ENCODE measurements at regions not wholly inside any gene's neighbourhood (a gene's known extent, or its start where the extent isn't known, plus 50 kb on each side); places are given as distances from the start of the nearest gene placed in this dataset.

- Histone ChIP-seq H3K27ac (ENCODE audit: low read depth, low read length) (no peak overlapping the region), H3K9me3 (ENCODE audit: control insufficient read depth, low read length) (no peaks in the 10 kb centered on the region), H3K36me3 (ENCODE audit: control insufficient read depth, insufficient read depth, low read length) (no peaks in the 10 kb centered on the region), H3K4me3 (ENCODE audit: low read length) (no peak overlapping the region), H3K9ac (ENCODE audit: extremely low read depth, low read length, poor library complexity, severe bottlenecking) (no peak overlapping the region), H3K4me1 (ENCODE audit: control insufficient read depth, insufficient read depth, low read length) (no peaks in the 10 kb centered on the region), H3K27me3 (ENCODE audit: control insufficient read depth, insufficient read depth, low read length, poor library complexity, severe bottlenecking) (no peaks in the 10 kb centered on the region)
- no peaks in the 10 kb centered on the region for H3K36me3 Mint-ChIP-seq (ENCODE audit: low read depth)
- H3K27me3 Mint-ChIP-seq (ENCODE audit: insufficient read depth) = peaks cover 9% of the 10 kb centered on the region
- no peak for TF ChIP-seq CTCF (conservative IDR thresholded peaks at IDR 0.05)
- H3K27ac Mint-ChIP-seq = no peak overlapping the region
- H3K4me1 Mint-ChIP-seq = peaks cover 27% of the 10 kb centered on the region
- WGBS, 2 experiments (ENCODE audit: insufficient coverage in 1 of 2, insufficient read length in 1 of 2) = 88 to 94% methylated on average over 3 to 4 of the region's 4 CpGs
- DNase-seq = no peak
- no peaks in the 10 kb centered on the region for H3K9me3 Mint-ChIP-seq
- H3K4me3 Mint-ChIP-seq = no peak overlapping the region
Observed at GRCh38 chr14:61129168-61129745, 148.2 kb downstream of the SLC38A6 start.

GRCh38 chr14:61128382-61129167, 147.5 kb downstream of the SLC38A6 start:
- 85 to 96% methylated on average over 4 to 6 of the region's 6 CpGs for WGBS, 2 experiments (ENCODE audit: insufficient coverage in 1 of 2, insufficient read length in 1 of 2)
- no peak overlapping the region for H3K27ac Mint-ChIP-seq
- H3K4me3 ChIP-seq (ENCODE audit: low read length) = no peak overlapping the region
- no peak for TF ChIP-seq CTCF (conservative IDR thresholded peaks at IDR 0.05)
- H3K27ac ChIP-seq (ENCODE audit: low read depth, low read length) = no peak overlapping the region
- no peaks in the 10 kb centered on the region for H3K9me3 ChIP-seq (ENCODE audit: control insufficient read depth, low read length)
- H3K36me3 Mint-ChIP-seq (ENCODE audit: low read depth) = no peaks in the 10 kb centered on the region
- no peaks in the 10 kb centered on the region for H3K9me3 Mint-ChIP-seq
- H3K9ac ChIP-seq (ENCODE audit: extremely low read depth, low read length, poor library complexity, severe bottlenecking) = no peak overlapping the region
- DNase-seq = no peak
- H3K27me3 Mint-ChIP-seq (ENCODE audit: insufficient read depth) = peaks cover 10% of the 10 kb centered on the region
- H3K4me1 Mint-ChIP-seq = peaks cover 20% of the 10 kb centered on the region
- H3K4me1 ChIP-seq (ENCODE audit: control insufficient read depth, insufficient read depth, low read length) = no peaks in the 10 kb centered on the region
- no peaks in the 10 kb centered on the region for H3K36me3 ChIP-seq (ENCODE audit: control insufficient read depth, insufficient read depth, low read length)
- H3K27me3 ChIP-seq (ENCODE audit: control insufficient read depth, insufficient read depth, low read length, poor library complexity, severe bottlenecking) = no peaks in the 10 kb centered on the region
- H3K4me3 Mint-ChIP-seq = no peak overlapping the region

- no peaks in the 10 kb centered on the region for H3K36me3 ChIP-seq (ENCODE audit: control insufficient read depth, insufficient read depth, low read length)
- H3K4me1 ChIP-seq (ENCODE audit: control insufficient read depth, insufficient read depth, low read length) = no peaks in the 10 kb centered on the region
- H3K27me3 Mint-ChIP-seq (ENCODE audit: insufficient read depth) = peaks cover 10% of the 10 kb centered on the region
- no peak overlapping the region for H3K9ac ChIP-seq (ENCODE audit: extremely low read depth, low read length, poor library complexity, severe bottlenecking)
- DNase-seq = no peak
- peaks cover 14% of the 10 kb centered on the region for H3K4me1 Mint-ChIP-seq
- peak overlapping the region; percentile 0 for H3K27ac ChIP-seq (ENCODE audit: low read depth, low read length)
- no peaks in the 10 kb centered on the region for H3K36me3 Mint-ChIP-seq (ENCODE audit: low read depth)
- WGBS, 2 experiments (ENCODE audit: insufficient coverage in 1 of 2, insufficient read length in 1 of 2) = 84 to 90% methylated on average over 3 to 4 of the region's 4 CpGs
- no peak overlapping the region for H3K4me3 ChIP-seq (ENCODE audit: low read length)
- H3K27me3 ChIP-seq (ENCODE audit: control insufficient read depth, insufficient read depth, low read length, poor library complexity, severe bottlenecking) = no peaks in the 10 kb centered on the region
- TF ChIP-seq CTCF (conservative IDR thresholded peaks at IDR 0.05) = peak; percentile 22
- H3K27ac Mint-ChIP-seq = no peak overlapping the region
- no peak overlapping the region for H3K4me3 Mint-ChIP-seq
- H3K9me3 Mint-ChIP-seq = peaks cover 8% of the 10 kb centered on the region
- no peaks in the 10 kb centered on the region for H3K9me3 ChIP-seq (ENCODE audit: control insufficient read depth, low read length)
Observed at GRCh38 chr14:61126603-61127498, 145.8 kb downstream of the SLC38A6 start.
